ENCODE measurements at regions not wholly inside any gene's neighbourhood (a gene's known extent, or its start where the extent isn't known, plus 50 kb on each side); places are given as distances from the start of the nearest gene placed in this dataset.

DNA sequence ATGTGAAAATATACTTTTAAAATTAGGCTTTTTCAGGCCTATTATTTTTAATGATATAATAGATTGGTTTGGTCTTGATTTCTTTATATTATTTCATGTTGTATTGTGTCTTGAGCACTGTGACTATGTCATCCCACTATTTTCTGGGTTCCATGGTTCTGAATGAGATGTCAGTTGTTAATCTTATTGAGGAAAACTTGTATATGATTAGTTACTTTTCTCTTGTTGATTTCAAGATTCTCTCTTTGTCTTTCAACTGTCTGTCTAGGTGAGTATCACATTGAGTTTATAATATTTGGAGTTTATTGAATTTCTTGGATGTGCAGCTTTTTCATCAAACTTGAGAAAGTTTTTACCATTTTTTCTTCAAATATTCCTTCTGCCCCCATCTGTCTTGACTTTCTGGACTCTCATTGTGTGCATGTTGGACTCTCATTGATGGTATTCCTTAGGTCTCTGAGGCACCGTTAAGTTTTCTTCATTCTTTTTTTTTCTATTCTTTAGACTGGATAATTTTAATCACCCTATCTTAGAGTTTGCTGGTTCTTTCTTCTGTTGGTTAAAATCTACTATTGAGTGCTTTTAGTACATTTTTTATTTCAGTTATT lies 175.8 kb downstream of the TMEM167A start:
- H2AFZ ChIP-seq (ENCODE audit: low read length) = no peak overlapping the region
- no peaks in the 10 kb centered on the region for H3K4me1 ChIP-seq (ENCODE audit: insufficient read depth, low read length, poor library complexity, severe bottlenecking)
- TF ChIP-seq CTCF (conservative IDR thresholded peaks at IDR 0.05; ENCODE audit: low read length) = no peak
- no peak for TF ChIP-seq EZH2phosphoT487 (IDR thresholded peaks at IDR 0.05; ENCODE audit: borderline replicate concordance, low read depth, low read length)
- H3K4me2 ChIP-seq (ENCODE audit: low read length) = no peak overlapping the region
- no peak overlapping the region for H3K4me3 ChIP-seq (ENCODE audit: low read depth, low read length, poor library complexity, severe bottlenecking)
- peaks cover 4% of the 10 kb centered on the region; the same call in 1 of the 2 replicates for H3K9me3 ChIP-seq (ENCODE audit: low read length)
- intact Hi-C loops (cut with micrococcal nuclease; ENCODE audit: unreplicated experiment) = no loop called here
- ChIA-PET POLR2A (no interaction called here), CTCF (ENCODE audit: unreplicated experiment) (no interaction called here)
- H3K79me2 ChIP-seq (ENCODE audit: insufficient read depth, low read depth, low read length) = no peaks in the 10 kb centered on the region
- no TSS peak for BruUV-seq (replicated peaks)
- no peak overlapping the region for H3K27ac ChIP-seq (ENCODE audit: low read depth, low read length, poor library complexity, severe bottlenecking)
- no peaks in the 10 kb centered on the region for H3K36me3 ChIP-seq (ENCODE audit: insufficient read depth, low read length)
- H4K20me1 ChIP-seq (ENCODE audit: insufficient read depth, low read length) = no peaks in the 10 kb centered on the region
- no peaks in the 10 kb centered on the region for H3K9me2 ChIP-seq (ENCODE audit: insufficient read depth, low read length)
- DNase-seq (ENCODE audit: low spot score) = no peak

DNA sequence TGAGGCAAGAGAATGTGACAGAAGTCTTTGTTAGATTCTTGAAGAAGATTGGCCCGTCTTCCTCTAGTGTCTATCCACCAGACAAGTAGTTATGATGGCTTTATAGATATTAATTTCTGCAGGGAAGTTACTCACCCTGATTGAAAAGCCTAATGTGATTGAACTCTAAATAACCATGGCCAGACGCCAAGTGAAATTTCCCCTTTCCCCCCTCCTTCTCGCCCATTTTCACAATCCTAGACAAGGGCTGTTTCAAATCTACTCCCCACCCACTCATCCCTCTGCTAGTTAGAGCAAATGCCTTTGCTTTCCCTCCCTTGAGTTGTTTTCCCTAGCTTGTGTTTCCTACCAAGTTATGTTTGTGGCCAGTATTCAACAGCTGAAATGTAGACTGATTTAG lies 182.5 kb downstream of the TMEM167A start:
- intact Hi-C loops (cut with micrococcal nuclease; ENCODE audit: unreplicated experiment) = no loop called here
- TF ChIP-seq CTCF (conservative IDR thresholded peaks at IDR 0.05; ENCODE audit: low read length) (no peak), EZH2phosphoT487 (IDR thresholded peaks at IDR 0.05; ENCODE audit: borderline replicate concordance, low read depth, low read length) (no peak)
- Histone ChIP-seq H3K9me3 (ENCODE audit: low read length) (no peaks in the 10 kb centered on the region), H3K79me2 (ENCODE audit: insufficient read depth, low read depth, low read length) (no peaks in the 10 kb centered on the region), H3K4me3 (ENCODE audit: low read depth, low read length, poor library complexity, severe bottlenecking) (no peak overlapping the region), H3K36me3 (ENCODE audit: insufficient read depth, low read length) (no peaks in the 10 kb centered on the region), H3K4me2 (ENCODE audit: low read length) (no peak overlapping the region), H3K27ac (ENCODE audit: low read depth, low read length, poor library complexity, severe bottlenecking) (no peak overlapping the region), H4K20me1 (ENCODE audit: insufficient read depth, low read length) (no peaks in the 10 kb centered on the region), H2AFZ (ENCODE audit: low read length) (no peak overlapping the region), H3K9me2 (ENCODE audit: insufficient read depth, low read length) (no peaks in the 10 kb centered on the region), H3K4me1 (ENCODE audit: insufficient read depth, low read length, poor library complexity, severe bottlenecking) (no peaks in the 10 kb centered on the region)
- no peak for DNase-seq (ENCODE audit: low spot score)
- BruUV-seq (replicated peaks) = no TSS peak
- ChIA-PET CTCF (ENCODE audit: unreplicated experiment) (no interaction called here), POLR2A (interaction anchor here (0.6 kb wide), 1 partner anchor 505 kb away, joined by 4 read pairs; no protein-coding TSS in a partner anchor)

DNA sequence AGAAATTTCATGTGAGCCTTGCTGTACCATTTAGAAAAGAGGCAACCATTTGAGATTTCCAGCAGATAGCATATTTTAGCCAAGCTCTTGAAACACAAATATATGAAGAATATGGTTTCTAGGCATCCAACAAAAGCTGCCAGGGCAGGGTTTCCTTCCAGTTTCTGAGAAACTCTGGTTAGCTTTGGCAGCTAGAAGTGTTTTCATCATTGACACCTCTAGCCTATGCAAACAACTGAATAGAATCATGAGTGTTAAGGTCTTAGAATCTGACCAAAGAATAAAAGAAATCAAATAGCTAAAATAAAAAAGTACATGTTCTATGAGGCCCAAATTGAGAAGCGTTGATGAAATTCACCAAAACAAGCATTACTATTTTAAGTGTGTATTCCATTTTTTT lies 188.1 kb downstream of the TMEM167A start:
- Histone ChIP-seq H3K4me1 (ENCODE audit: insufficient read depth, low read length, poor library complexity, severe bottlenecking) (no peaks in the 10 kb centered on the region), H3K4me2 (ENCODE audit: low read length) (no peak overlapping the region), H3K36me3 (ENCODE audit: insufficient read depth, low read length) (no peaks in the 10 kb centered on the region), H4K20me1 (ENCODE audit: insufficient read depth, low read length) (no peaks in the 10 kb centered on the region), H2AFZ (ENCODE audit: low read length) (no peak overlapping the region), H3K4me3 (ENCODE audit: low read depth, low read length, poor library complexity, severe bottlenecking) (no peak overlapping the region), H3K27ac (ENCODE audit: low read depth, low read length, poor library complexity, severe bottlenecking) (no peak overlapping the region), H3K79me2 (ENCODE audit: insufficient read depth, low read depth, low read length) (no peaks in the 10 kb centered on the region), H3K9me2 (ENCODE audit: insufficient read depth, low read length) (no peaks in the 10 kb centered on the region), H3K9me3 (ENCODE audit: low read length) (no peaks in the 10 kb centered on the region)
- intact Hi-C loops (cut with micrococcal nuclease; ENCODE audit: unreplicated experiment) = no loop called here
- BruUV-seq (replicated peaks) = no TSS peak
- POLR2A ChIA-PET = no interaction called here
- CTCF ChIA-PET (ENCODE audit: unreplicated experiment) = interaction anchor here (1.1 kb wide), 1 partner anchor 244 kb away, joined by 3 read pairs; no protein-coding TSS in a partner anchor
- no peak for DNase-seq (ENCODE audit: low spot score)
- TF ChIP-seq EZH2phosphoT487 (IDR thresholded peaks at IDR 0.05; ENCODE audit: borderline replicate concordance, low read depth, low read length) = no peak
- no peak for TF ChIP-seq CTCF (conservative IDR thresholded peaks at IDR 0.05; ENCODE audit: low read length)
